ENCODE measurements at regions not wholly inside any gene's neighbourhood (a gene's known extent, or its start where the extent isn't known, plus 50 kb on each side); places are given as distances from the start of the nearest gene placed in this dataset.
"Not testable (repeated sequence)": the region's sequence is repeated elsewhere in the genome, so short reads cannot be mapped to it uniquely, and the experiment has no call there.

GRCh38 chr1:149418782-149419181, 56.1 kb upstream of the NBPF19 start:
- not testable (repeated sequence) for TF ChIP-seq CTCF, POLR2A (IDR thresholded peaks at IDR 0.05)
